ENCODE measurements at regions not wholly inside any gene's neighbourhood (a gene's known extent, or its start where the extent isn't known, plus 50 kb on each side); places are given as distances from the start of the nearest gene placed in this dataset.

DNA sequence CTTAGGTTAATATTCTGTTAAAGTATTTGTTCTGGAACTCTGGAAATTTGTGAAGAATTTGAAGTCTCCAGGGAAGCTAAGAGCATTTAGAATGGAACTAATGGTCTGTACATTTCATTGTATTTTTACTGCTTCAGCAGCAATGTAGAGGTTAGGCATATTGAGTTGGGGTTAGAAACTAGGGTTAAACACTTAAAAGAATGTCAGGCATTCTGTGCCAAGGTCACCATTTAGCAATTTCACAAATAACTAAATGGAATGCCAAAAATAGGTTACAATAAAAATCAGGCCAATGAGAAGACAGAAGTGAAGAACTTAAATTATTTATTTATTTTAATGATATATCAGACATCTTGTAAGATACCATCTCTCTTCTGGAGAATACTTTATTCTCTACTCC, 210.8 kb downstream of the C12orf50 start:
- TF ChIP-seq EZH2 (IDR thresholded peaks at IDR 0.05; ENCODE audit: borderline replicate concordance, insufficient read depth, low read depth, low read length, poor library complexity, severe bottlenecking) = no peak
- TF ChIP-seq, protein P1, sequence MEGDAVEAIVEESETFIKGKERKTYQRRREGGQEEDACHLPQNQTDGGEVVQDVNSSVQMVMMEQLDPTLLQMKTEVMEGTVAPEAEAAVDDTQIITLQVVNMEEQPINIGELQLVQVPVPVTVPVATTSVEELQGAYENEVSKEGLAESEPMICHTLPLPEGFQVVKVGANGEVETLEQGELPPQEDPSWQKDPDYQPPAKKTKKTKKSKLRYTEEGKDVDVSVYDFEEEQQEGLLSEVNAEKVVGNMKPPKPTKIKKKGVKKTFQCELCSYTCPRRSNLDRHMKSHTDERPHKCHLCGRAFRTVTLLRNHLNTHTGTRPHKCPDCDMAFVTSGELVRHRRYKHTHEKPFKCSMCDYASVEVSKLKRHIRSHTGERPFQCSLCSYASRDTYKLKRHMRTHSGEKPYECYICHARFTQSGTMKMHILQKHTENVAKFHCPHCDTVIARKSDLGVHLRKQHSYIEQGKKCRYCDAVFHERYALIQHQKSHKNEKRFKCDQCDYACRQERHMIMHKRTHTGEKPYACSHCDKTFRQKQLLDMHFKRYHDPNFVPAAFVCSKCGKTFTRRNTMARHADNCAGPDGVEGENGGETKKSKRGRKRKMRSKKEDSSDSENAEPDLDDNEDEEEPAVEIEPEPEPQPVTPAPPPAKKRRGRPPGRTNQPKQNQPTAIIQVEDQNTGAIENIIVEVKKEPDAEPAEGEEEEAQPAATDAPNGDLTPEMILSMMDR (IDR thresholded peaks at IDR 0.05) = no peak
- no peak overlapping the region for H3K4me2 ChIP-seq (replicated peaks; ENCODE audit: low read depth, low read length, poor library complexity, severe bottlenecking)
- H3K79me2 ChIP-seq (ENCODE audit: control insufficient read depth, insufficient read depth, low read length) = no peaks in the 10 kb centered on the region
- no peak overlapping the region for H3K4me3 ChIP-seq (ENCODE audit: control extremely low read depth in 1 of 5, extremely low read depth in 1 of 5, insufficient read depth in 1 of 5, low read depth in 2 of 5, low read length in 4 of 5)
- ChIA-PET POLR2A (no interaction called here), CTCF (no interaction called here)
- no peaks in the 10 kb centered on the region for H4K20me1 ChIP-seq (ENCODE audit: control insufficient read depth, insufficient read depth, low read length, poor library complexity, severe bottlenecking)
- H3K27ac ChIP-seq (ENCODE audit: low read length in 2 of 2) = no peak overlapping the region
- H3K9ac ChIP-seq (ENCODE audit: low read length) = no peak overlapping the region
- peaks cover 2% of the 10 kb centered on the region for H3K9me3 Mint-ChIP-seq (ENCODE audit: insufficient read depth)
- ATAC-seq (ENCODE audit: low read depth) (no peak), DNase-seq (no peak)
- H3K4me1 Mint-ChIP-seq = no peaks in the 10 kb centered on the region
- H3K9me3 ChIP-seq (ENCODE audit: control extremely low read depth in 1 of 3, control insufficient read depth in 2 of 3, insufficient read depth in 1 of 3, low read length in 2 of 3) = no peaks in the 10 kb centered on the region
- intact Hi-C loops (cut with micrococcal nuclease) = no loop called here
- H2AFZ ChIP-seq (ENCODE audit: insufficient read depth, low read depth, low read length, poor library complexity, severe bottlenecking) = no peak overlapping the region
- no peaks in the 10 kb centered on the region for H3K4me1 ChIP-seq (ENCODE audit: control insufficient read depth in 2 of 2, insufficient read depth in 2 of 2, low read length in 2 of 2)
- H3K4me3 Mint-ChIP-seq = no peak overlapping the region
- no peaks in the 10 kb centered on the region for H3K27me3 ChIP-seq (replicated peaks in 1 of 4; ENCODE audit: control extremely low read depth in 1 of 4, control insufficient read depth in 3 of 4, insufficient read depth in 4 of 4, low read length in 3 of 4)
- no peak overlapping the region for H3K27ac Mint-ChIP-seq
- peaks cover 4% of the 10 kb centered on the region for H3K27me3 Mint-ChIP-seq
- no peaks in the 10 kb centered on the region for H3K36me3 ChIP-seq (replicated peaks in 1 of 2; ENCODE audit: control extremely low read depth in 1 of 2, control insufficient read depth in 1 of 2, extremely low read depth in 1 of 2, insufficient read depth in 2 of 2, low read length in 1 of 2)

DNA sequence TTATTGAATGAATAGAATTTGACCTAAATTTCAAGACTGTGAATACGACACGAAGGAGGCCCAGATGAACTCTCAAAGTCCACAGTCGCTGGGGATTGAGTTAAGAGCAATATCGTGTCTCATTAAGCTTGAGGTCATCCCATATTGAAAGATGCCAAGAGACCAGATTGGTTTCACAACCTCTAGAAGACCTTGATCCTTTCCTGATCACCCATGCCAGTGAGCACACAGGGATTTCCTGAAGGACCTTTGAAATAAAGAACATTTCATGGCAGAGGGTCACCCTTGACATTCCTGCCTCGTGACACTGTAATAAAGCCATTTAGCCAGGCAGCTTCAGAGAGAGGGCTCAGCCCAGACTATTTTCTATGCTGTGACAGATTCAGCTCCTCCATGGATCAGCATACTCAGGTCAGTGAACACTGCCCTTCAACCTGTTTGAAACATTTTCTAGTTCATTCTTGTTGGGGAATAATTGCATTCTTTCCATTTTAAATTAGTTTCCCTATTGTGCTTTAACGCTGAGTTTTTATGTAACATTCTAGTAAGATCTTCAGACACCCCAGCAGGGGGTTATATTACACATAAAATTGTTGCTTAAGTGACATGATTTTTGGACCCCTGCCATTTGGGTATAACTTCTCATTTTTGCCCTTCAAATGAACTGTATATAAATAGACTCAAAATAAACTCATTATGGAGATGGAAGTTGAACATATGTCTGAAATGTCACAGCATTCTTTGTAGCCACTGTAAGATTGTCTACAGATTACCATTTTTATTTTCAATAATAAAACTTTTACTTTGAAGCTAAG, 213.2 kb downstream of the C12orf50 start:
- WGBS (ENCODE audit: insufficient coverage) = 92% methylated on average over 5 of the region's 6 CpGs
- no peak overlapping the region for H3K9ac ChIP-seq (ENCODE audit: low read length)
- no peaks in the 10 kb centered on the region for H4K20me1 ChIP-seq (ENCODE audit: control insufficient read depth, insufficient read depth, low read length, poor library complexity, severe bottlenecking)
- ChIA-PET CTCF (interaction anchor here (1.3 kb wide), 1 partner anchor 33 kb away, joined by 3 read pairs; no protein-coding TSS in a partner anchor), POLR2A (no interaction called here)
- H3K4me2 ChIP-seq (replicated peaks; ENCODE audit: low read depth, low read length, poor library complexity, severe bottlenecking) = no peak overlapping the region
- intact Hi-C loops (cut with micrococcal nuclease) = no loop called here
- H3K27me3 Mint-ChIP-seq = no peaks in the 10 kb centered on the region
- no peak overlapping the region for H3K27ac ChIP-seq (ENCODE audit: low read length in 2 of 2)
- H3K4me3 Mint-ChIP-seq = no peak overlapping the region
- H3K36me3 ChIP-seq (replicated peaks in 1 of 2; ENCODE audit: control extremely low read depth in 1 of 2, control insufficient read depth in 1 of 2, extremely low read depth in 1 of 2, insufficient read depth in 2 of 2, low read length in 1 of 2) = no peaks in the 10 kb centered on the region
- no peaks in the 10 kb centered on the region for H3K4me1 Mint-ChIP-seq
- no peak overlapping the region for H3K27ac Mint-ChIP-seq
- no peak overlapping the region for H3K4me3 ChIP-seq (ENCODE audit: control extremely low read depth in 1 of 5, extremely low read depth in 1 of 5, insufficient read depth in 1 of 5, low read depth in 2 of 5, low read length in 4 of 5)
- no peak overlapping the region for H2AFZ ChIP-seq (ENCODE audit: insufficient read depth, low read depth, low read length, poor library complexity, severe bottlenecking)
- no peak for DNase-seq
- TF ChIP-seq, protein P1 (IDR thresholded peaks at IDR 0.05) = no peak
- TF ChIP-seq EZH2 (IDR thresholded peaks at IDR 0.05; ENCODE audit: borderline replicate concordance, insufficient read depth, low read depth, low read length, poor library complexity, severe bottlenecking) = no peak
- no peaks in the 10 kb centered on the region for H3K79me2 ChIP-seq (ENCODE audit: control insufficient read depth, insufficient read depth, low read length)
- ATAC-seq (ENCODE audit: low read depth) = no peak
- H3K4me1 ChIP-seq (ENCODE audit: control insufficient read depth in 2 of 2, insufficient read depth in 2 of 2, low read length in 2 of 2) = no peaks in the 10 kb centered on the region
- peaks cover 2% of the 10 kb centered on the region for H3K9me3 Mint-ChIP-seq (ENCODE audit: insufficient read depth)
- no peaks in the 10 kb centered on the region for H3K27me3 ChIP-seq (replicated peaks in 1 of 4; ENCODE audit: control extremely low read depth in 1 of 4, control insufficient read depth in 3 of 4, insufficient read depth in 4 of 4, low read length in 3 of 4)
- H3K9me3 ChIP-seq (ENCODE audit: control extremely low read depth in 1 of 3, control insufficient read depth in 2 of 3, insufficient read depth in 1 of 3, low read length in 2 of 3) = no peaks in the 10 kb centered on the region

Data from B cell (primary cell).